NCI-H748 treated with DMSO at 0.1 percent for 48 hours (cell line): ENCODE measurements at regions not wholly inside any gene's neighbourhood (a gene's known extent, or its start where the extent isn't known, plus 50 kb on each side); places are given as distances from the start of the nearest gene placed in this dataset.

Experiments
- DNase-seq: peaks from one replicate; lab custom pipeline; 2025; lab: John Stamatoyannopoulos, UW

- no peak for DNase-seq
Observed at GRCh38 chr4:11264841-11265240, 163.9 kb downstream of the HS3ST1 start.

DNA sequence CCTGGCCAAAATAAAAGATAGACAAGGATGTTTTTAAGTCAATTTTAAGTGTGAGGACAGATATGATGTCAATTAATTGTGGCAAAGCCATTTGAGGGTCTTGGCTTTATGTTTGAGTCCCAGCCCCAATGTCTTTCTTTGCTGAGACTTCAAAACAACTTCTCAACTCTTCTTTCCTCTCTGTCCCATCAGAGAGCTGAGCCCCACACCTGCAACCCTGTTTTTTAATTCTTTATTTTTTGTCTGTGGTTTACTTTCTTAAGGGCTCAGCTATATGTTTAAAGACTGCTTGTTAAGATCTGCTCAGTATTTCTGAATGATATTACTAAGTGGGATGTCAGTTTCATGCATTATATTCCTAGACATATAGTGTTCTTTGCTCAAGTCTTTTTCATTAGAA is 164.3 kb downstream of the HS3ST1 start:
- no peak for DNase-seq

GRCh38 chr4:11263208-11263607 is 165.5 kb downstream of the HS3ST1 start:
- no peak for DNase-seq

DNA sequence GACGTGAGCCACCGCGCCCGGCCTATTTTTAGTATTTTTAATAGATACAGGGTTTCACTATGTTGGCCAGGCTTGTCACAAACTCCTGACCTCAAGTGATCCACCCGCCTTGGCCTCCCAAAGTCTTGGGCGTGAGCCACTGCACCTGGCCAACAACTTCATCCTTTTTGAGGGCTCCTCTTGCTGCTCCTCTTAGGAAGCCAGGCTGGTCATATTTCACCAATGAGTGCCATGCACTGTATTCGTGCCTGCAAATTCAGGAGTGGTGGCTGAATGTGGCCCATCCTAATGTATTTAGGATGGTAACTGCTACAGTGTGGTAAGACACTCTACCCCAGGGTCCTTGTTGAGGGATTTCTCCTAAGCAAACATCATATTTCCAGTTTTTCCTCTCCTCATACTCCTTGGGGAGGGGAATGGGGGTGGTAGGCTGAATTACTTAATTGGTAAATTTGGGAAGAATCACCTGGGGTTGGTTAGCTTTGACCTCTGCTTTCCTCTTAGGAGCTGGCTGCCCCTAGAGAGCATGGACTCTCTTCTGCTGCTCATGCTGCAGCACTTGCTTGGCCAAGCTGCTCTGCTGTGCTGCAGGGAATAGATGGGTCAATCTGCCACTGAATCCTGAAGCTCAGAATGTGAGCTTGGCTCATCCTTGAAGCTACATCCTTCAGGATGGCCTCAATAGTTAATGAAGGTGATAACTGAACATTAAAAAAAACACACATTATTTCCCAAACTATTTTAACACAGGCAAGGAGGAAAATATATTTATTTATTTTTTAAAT is 167.4 kb downstream of the HS3ST1 start:
- DNase-seq, result no peak

DNA sequence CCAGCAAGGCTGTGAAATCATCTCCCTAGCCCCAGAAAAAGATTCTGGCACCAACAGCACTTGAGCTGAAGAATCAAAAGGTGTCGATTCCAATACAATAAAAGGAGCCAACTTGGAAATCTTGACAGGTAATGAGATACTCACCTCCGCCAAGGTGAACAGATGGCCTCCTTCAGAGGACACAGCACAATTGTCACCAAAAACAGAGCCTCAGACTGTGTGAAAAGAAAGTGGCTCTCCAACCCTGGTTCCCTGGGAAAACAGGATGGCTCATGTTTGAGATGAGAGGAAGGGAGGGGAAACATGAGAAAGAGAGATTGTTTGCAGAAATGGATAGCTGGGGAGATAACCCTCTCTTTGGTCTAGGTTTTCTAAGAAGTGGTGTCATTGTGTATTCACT is 168.9 kb downstream of the HS3ST1 start:
- peak; percentile 48 for DNase-seq

GRCh38 chr4:11252149-11252548 is 176.5 kb downstream of the HS3ST1 start:
- no peak for DNase-seq

DNA sequence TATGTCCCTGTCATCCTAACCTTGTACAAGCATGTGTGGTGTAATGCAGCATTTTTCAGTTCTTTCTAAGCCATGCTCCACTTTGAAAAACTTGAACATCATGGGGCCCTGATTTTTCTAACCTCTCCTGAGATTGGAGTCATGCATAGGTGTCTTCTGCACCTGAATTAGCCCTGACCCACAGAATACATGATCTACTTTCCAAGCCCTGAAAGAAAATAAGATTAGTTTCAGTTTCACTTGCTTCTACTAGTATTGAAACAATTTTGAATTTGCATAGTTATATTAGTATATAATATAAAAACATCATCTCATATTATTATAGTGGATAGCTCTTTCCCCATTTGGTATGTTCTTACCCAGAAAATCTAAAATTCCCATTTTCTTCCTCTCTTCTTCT is 178.2 kb downstream of the HS3ST1 start:
- DNase-seq, result no peak

GRCh38 chr4:11232015-11232414 is 196.7 kb downstream of the HS3ST1 start:
- DNase-seq, result peak; percentile 46

- no peak for DNase-seq
Observed at GRCh38 chr4:11230866-11231265, 197.8 kb downstream of the HS3ST1 start.

GRCh38 chr4:11228530-11228929 is 200.2 kb downstream of the HS3ST1 start:
- DNase-seq, result peak; percentile 46

DNA sequence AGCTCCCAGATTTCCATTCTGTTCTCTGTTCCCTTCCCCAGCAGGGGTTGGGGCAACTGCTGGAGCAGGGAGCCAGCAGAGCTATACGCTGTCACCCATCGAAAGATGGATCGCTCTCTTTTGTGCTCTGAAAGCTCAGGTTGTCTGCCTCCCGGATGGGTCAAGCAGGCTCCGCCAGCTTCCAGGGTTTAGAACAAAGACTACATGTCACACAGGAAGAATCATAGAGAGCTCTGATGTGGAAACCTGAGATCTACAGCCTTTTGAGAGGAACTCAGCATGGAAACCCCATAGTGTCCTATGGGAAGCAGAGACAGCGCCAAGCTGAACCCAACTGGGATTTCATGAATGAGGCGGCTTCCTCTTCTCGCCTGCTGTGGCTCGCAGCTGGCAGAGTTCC is 205.4 kb downstream of the HS3ST1 start:
- DNase-seq, result peak; percentile 59

DNA sequence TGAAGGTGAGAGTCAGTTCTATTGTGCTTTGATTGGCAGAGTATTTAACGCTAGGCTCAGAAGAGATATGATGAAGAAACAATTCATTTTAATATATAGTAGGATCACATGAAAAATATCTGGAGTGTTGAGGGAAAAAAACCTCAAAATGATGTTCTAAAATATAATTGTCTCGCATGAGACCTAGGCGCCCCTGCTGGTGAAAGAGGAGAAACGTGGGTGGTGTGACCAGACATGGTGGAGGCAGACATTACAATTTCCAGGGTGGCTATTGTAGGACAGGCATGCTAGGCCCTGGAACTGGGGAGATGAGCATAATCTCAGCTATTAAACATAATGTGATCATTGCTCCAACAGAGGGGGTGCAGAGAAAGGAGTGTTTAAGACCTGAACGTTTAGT is 210.0 kb downstream of the HS3ST1 start:
- DNase-seq, result peak; percentile 55

DNA sequence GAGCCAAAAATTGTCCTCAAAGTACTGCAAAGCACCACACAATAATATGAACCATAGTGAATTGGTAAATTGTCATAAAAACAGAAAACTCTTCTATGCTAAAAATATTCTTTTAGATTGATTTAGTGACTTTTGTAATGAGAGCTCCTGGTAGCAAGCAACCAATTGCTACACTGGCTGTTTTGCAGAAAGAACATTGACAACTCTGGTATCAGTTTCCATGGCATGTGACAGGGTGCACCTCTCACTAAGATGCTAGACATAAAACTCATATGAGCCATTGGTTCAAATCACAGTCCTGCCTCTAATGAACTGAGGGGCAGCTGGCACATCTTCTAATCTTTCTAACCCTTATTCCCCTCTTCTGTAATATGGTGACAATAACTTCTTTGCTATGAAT is 212.2 kb downstream of the HS3ST1 start:
- DNase-seq, result no peak

DNA sequence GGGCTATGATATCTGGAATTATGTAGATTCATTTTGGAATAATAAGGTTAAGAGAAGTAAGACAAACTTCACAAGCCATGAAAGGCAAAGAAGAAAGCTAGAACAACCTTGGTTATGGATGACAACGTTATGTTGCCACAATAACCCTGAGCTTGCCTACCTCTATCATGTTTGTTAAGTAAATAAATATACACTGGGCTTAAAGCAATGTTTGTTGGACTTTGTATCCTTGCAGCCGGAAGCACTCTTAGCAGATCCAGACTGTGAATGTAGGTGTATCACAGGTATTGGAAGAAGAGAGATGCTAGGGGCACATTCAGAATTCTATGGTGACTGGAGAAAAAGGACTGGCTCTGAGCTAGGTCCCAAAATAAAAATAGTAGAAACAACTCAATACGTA is 214.4 kb downstream of the HS3ST1 start:
- DNase-seq, result no peak

GRCh38 chr4:11209826-11210225 is 218.9 kb downstream of the HS3ST1 start:
- no peak for DNase-seq

DNA sequence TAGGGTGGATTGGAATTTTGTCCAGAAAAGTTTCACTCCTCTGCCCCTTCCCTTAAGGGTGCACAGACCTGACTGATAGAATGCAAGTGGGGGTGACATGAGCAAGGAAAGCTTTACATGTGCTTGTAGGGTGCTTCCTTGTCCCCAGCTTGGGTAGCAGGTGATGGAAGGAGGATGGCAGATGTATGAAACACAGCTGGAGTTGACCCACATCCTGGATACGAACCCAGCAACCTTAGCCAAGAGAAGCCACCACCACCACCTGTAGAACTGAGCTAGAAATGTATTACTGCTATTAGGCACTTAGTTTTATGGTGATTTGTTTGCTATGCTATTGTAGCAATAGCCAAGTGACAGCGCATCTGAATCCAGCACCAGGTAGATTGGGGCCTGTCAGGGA is 227.4 kb downstream of the HS3ST1 start:
- no peak for DNase-seq

- no peak for DNase-seq
Observed at GRCh38 chr4:11198516-11199305, 230.0 kb downstream of the HS3ST1 start.

DNA sequence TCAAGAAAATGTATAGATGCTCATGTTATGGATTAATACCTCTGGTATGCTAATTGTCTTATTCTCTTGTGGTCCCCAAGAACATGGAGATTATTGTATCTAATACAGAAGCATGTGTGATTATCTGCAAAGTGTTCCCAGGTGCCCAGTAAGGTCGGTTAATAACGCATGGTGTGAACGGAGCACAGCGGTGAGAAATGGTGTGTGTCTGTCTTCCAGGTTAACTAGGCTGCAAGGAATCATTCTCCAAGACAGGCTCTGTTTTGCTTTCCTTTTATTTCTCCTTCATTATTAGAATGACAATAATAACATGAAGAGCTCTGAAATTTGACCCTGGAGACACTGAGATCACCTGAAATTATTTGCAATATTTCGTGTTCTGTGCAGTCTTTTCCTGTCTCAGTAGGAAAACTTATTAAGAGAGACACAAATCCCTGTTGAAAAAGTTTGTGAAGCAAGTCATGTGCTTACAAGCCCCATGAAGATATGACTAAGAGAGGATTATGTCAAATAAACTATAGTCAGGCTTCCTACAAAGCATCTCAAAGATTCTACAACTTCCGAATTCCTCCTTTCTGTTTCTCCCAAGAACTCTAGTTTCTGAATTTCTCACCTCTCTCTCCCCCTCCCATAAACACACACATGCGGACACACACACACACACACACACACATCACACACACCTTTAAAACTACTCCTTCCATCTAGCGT is 230.9 kb downstream of the HS3ST1 start:
- DNase-seq, result no peak

DNA sequence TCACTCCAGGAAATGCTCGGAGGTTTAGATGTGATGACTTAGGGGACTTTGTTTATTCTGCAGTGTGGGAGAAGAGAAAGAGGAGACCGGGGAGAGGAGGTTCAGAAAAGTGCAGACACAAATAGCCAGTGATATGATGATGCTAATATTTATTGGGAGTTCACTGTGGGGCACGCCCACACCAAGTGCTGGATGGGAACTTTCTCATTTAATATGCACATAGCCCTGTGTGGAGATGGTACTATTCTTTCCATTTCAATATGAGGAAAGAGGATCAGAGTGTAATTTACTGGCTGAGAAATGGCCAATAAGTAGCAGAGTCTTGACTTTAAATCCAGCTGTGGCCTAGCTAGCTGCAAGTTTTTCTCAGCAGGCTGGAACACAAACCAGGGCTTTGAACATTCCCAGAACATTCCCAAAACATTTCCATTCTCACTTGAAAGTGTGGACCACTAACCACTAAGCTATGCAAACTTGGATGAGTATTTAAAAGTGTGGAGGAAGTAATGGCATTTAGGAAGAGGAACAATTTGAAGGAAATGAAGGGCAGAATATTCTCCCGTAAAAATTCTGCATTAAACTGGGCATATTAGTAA is 231.7 kb downstream of the HS3ST1 start:
- DNase-seq, result no peak

DNA sequence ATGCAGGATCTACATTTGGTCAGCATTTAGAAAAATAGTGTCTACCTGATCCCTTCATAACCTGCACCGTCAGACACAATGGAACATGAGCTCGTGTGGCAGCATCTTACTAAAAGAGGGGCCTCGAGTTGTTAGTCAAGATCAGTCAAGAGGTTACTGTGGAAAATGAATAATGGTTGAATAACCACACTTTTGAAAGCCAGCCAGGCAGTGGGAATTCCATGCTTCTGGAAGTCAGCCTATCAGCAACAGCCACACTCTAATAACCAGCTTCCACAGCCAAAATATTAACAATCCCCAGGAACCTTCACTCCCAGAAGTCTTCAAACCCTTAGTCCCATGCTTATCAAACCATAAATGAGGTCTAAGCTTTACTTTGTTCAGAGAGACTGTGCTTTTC is 234.3 kb downstream of the HS3ST1 start:
- no peak for DNase-seq

GRCh38 chr4:11189756-11190155 is 238.9 kb downstream of the HS3ST1 start:
- DNase-seq, result no peak

DNA sequence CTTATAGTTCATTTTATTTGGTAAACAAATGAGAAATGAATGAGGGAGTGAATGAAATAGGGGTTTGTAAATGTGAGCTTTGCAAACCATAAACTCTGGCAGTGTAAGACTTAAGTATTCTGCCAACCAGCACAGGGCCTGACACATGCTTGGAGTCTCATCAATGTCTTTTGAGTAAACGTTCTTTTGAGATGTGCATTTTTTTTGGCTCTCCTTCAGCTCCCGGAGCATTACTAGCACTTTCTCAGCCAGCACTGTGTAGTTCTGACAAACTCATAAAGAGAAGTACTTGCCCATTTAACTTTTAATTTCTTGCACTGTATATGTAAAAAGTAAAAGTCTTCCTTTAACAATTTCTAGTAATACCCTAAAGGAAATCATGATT is 245.3 kb downstream of the HS3ST1 start:
- DNase-seq, result no peak
